PFSK-1 (cell line): ENCODE measurements at regions not wholly inside any gene's neighbourhood (a gene's known extent, or its start where the extent isn't known, plus 50 kb on each side); places are given as distances from the start of the nearest gene placed in this dataset.

Source experiments
- FOXP2 ChIP-seq: optimal IDR thresholded peaks from 2 replicates; pipeline ENCODE3; 2011; ENCODE audit warnings: borderline replicate concordance, control low read depth, inconsistent platforms; ENCODE audit not compliant: insufficient read depth; ENCODE audit errors: extremely low read length, extremely low read depth
- POLR2AphosphoS5 ChIP-seq: IDR thresholded peaks from 2 replicates; pipeline ENCODE4 v1.6.1; 2012; ENCODE audit warnings: low read depth, mild to moderate bottlenecking, control low read depth, low read length, moderate library complexity
- SIN3A ChIP-seq: IDR thresholded peaks from 2 replicates; pipeline ENCODE4 v1.6.1; 2012; ENCODE audit warnings: mild to moderate bottlenecking, low read length, moderate library complexity, borderline replicate concordance; ENCODE audit not compliant: insufficient read depth
- TAF1 ChIP-seq: IDR thresholded peaks from 2 replicates; pipeline ENCODE4 v1.6.1; 2012; ENCODE audit warnings: low read length, control low read depth, borderline replicate concordance; ENCODE audit not compliant: insufficient read depth
- TF ChIP-seq, protein P1 (sequence below), 2 experiments: IDR thresholded peaks; 2 replicates each; pipeline versions ENCODE4 v1.6.1 to v1.8.0; 2011 to 2012; ENCODE audit warnings: low read depth in 2 of 2, low read length in 2 of 2, control low read depth in 1 of 2, inconsistent platforms in 1 of 2, mild to moderate bottlenecking in 1 of 2, moderate library complexity in 1 of 2; ENCODE audit not compliant: insufficient read depth in 1 of 2

DNA sequence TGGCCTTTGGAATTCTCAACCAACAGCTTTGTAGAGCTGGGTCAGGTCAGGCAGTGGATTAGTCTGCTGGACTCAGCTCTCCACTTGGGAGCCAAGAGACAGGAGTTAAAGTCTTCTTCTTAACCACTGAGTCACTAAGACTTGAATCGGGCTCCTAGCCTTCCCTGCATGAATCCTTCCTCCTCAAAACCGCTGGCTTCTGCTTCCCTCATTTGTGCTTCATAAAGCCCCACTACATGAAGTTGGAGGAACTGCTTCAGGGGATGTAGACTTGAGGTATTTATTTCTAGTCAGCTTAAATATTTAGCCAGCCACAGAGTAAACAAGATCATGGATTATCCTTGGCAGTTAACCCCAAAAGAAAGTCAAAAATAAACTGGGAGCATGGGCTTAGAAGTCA lies 536.3 kb upstream of the TNP1 start:
- no peak for TF ChIP-seq SIN3A
- TF ChIP-seq TAF1, result no peak
- TF ChIP-seq FOXP2, result no peak
- TF ChIP-seq, protein P1, sequence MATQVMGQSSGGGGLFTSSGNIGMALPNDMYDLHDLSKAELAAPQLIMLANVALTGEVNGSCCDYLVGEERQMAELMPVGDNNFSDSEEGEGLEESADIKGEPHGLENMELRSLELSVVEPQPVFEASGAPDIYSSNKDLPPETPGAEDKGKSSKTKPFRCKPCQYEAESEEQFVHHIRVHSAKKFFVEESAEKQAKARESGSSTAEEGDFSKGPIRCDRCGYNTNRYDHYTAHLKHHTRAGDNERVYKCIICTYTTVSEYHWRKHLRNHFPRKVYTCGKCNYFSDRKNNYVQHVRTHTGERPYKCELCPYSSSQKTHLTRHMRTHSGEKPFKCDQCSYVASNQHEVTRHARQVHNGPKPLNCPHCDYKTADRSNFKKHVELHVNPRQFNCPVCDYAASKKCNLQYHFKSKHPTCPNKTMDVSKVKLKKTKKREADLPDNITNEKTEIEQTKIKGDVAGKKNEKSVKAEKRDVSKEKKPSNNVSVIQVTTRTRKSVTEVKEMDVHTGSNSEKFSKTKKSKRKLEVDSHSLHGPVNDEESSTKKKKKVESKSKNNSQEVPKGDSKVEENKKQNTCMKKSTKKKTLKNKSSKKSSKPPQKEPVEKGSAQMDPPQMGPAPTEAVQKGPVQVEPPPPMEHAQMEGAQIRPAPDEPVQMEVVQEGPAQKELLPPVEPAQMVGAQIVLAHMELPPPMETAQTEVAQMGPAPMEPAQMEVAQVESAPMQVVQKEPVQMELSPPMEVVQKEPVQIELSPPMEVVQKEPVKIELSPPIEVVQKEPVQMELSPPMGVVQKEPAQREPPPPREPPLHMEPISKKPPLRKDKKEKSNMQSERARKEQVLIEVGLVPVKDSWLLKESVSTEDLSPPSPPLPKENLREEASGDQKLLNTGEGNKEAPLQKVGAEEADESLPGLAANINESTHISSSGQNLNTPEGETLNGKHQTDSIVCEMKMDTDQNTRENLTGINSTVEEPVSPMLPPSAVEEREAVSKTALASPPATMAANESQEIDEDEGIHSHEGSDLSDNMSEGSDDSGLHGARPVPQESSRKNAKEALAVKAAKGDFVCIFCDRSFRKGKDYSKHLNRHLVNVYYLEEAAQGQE (IDR thresholded peaks at IDR 0.05; ENCODE audit: insufficient read depth in 1 of 2, low read depth in 2 of 2, low read length in 2 of 2), result no peak
- no peak for TF ChIP-seq POLR2AphosphoS5

DNA sequence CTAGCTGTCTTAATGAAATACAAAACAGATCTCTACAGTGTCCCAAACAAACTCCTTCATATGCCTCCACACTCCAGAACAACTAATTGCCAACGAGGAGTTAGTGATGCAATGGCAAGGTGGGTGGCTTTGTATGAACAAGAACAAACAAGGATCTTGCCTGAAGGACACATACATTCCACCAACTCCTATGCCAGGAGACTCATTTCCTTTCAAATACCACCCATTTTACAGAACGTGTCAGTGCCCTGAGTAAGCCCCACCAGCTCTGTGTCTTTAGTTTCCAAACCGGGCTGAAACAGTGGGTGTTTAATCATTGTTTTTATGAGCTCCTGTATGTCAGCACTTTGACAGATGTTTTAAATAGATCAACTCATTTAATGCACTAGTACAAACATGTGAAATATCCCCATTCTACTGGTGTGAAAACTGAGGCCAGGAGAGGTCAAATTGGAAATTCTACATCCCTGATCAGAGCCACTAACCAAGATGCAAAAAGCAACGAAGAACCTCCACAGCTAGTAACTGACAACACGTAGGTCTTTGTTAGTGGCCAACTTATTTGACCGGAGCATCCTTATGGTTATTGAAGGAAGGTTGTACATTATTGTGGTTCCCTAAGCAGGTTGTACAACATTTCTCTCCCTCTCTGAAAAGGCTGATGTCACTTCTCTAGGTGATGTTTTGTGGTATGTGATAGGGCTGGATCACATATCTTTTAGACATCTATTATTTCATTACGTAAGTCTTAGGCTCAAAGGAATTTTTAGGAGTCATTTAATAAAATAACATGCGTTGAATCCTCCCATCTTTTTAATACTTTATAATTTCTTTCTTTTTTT lies 534.9 kb upstream of the TNP1 start:
- TF ChIP-seq TAF1 (no peak), SIN3A (no peak)

DNA sequence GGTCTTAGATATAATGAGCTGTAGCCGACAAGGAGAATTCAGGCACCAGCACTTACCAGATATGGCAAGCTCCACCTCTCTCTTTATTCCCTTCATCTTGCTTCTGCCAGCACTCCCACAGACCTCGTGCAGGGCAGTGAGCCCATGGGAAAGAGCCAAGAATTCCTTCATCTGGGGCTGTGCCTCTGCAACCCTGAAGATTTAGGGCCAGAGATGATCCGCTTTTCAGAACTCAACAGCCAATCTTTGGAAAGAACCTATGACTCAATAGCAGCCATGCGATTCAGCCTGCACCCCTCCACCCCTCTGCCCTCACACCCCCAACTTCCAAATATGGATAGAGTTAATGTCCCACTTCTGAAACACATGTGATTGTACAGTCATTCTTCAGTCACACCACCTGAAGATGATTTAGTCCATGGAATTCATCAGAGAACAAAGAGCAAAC lies 533.7 kb upstream of the TNP1 start:
- TF ChIP-seq, protein P1 (IDR thresholded peaks at IDR 0.05; ENCODE audit: insufficient read depth in 1 of 2, low read depth in 2 of 2, low read length in 2 of 2), result no peak
- TF ChIP-seq POLR2AphosphoS5 (no peak), SIN3A (no peak), FOXP2 (no peak)

DNA sequence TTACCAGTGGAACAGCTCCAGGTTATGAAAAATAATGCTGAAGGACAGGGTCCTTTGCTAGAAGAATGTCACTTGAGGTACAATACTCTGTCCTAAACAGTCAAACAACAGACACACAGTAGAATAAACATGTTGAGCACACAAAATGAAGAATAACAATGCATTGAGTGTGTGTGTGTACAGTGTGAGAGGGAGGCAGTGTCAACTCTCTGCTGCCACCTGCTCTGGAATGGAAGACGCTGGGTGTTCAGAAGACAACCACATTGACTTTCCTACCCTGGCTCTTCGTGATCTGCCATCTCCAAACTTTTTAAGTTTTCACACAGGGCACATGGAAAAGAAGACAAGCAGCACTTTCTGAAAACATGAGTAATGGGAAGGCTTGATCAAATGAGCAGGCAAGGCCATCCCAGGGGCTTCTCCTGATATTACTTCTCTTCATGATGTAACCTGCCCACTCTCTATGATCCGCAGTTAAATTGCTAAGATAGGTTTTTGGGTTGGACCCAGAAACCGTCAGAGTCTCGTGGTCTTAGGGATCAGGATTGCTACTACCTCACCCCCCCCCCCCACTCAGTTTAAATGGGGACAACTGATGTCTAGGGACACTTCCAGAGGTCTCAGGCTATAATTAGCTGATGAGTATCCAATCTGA lies 533.2 kb upstream of the TNP1 start:
- TF ChIP-seq POLR2AphosphoS5, result no peak

DNA sequence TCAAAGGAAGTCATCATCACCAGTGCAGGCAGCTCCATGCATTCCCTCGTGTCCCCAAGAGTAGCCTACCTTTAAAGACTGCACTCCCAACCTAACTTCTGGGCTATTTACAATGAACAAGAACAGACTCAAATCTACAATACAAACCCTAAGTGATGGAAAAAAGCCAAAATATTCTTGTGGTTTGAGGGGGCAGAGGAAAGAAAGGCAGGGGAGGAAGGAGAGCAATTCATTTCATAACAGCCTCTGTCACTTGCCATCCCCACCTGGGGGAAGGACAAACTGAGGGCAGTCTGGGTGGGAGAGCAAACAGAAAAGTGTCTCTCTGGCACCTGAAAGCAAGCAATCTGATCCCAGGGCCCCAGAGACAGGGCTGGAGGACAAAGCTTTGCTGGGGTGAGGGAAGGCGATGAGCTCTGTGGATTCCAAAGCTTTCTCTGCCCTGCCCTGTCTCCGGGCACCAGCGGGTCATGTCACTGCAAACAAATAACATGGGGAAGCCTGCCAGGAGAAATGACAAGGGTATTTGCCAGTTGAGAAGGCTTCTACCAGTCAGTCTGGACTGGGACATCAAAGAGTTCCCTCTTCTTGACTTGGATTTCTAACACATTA lies 528.0 kb upstream of the TNP1 start:
- TF ChIP-seq TAF1 (no peak), SIN3A (no peak), FOXP2 (no peak), POLR2AphosphoS5 (no peak)
- TF ChIP-seq, protein P1 (IDR thresholded peaks at IDR 0.05; ENCODE audit: insufficient read depth in 1 of 2, low read depth in 2 of 2, low read length in 2 of 2), result no peak

DNA sequence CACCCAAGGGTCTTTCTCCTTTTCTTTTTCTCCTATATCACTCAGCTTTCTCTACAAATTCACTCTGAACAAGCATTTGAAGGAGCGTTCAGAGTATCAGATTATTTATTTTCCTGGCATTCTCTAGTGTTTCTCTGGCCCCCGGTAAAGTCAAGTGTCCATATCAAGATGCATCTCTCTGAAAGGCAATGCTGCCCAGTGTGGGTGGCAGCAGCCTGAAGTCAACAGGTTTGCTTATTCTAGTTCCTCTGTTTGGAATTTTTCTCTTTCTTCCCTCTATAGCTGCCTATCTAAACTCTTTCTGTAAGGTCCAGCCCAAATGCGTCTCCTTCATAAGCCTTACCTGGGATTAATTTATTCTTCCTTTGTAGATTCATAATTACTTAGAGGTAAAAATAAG lies 526.2 kb upstream of the TNP1 start:
- TF ChIP-seq FOXP2 (no peak), SIN3A (no peak), TAF1 (no peak), POLR2AphosphoS5 (no peak)
- TF ChIP-seq, protein P1 (IDR thresholded peaks at IDR 0.05; ENCODE audit: insufficient read depth in 1 of 2, low read depth in 2 of 2, low read length in 2 of 2), result no peak
